ENCODE measurements at regions not wholly inside any gene's neighbourhood (a gene's known extent, or its start where the extent isn't known, plus 50 kb on each side); places are given as distances from the start of the nearest gene placed in this dataset.
"Not testable (repeated sequence)": the region's sequence is repeated elsewhere in the genome, so short reads cannot be mapped to it uniquely, and the experiment has no call there.

DNA sequence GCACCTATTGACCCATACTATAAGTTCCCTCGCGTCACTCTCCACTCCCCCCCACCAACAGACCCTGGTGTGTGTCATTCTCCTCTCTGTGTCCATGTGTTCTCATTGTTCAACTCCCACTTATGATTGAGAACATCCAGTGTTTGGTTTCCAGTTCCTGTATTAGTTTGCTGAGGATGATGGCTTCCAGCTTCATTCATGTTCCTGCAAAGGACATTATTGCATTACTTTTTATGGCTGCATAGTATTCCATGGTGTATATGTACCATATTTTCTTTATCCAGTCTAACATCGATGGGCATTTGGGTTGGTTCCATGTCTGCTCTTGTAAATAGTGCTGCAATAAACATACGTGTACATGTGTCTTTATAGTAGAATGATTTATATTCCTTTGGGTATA, 709.6 kb upstream of the ZNF608 start:
- H3K27me3 ChIP-seq (ENCODE audit: control insufficient read depth, insufficient read depth, low read length); DNase-seq: not testable (repeated sequence)
- WGBS (ENCODE audit: insufficient coverage, low lambda C conversion rate): no CpG with 5 or more reads among the region's 4 CpGs

DNA sequence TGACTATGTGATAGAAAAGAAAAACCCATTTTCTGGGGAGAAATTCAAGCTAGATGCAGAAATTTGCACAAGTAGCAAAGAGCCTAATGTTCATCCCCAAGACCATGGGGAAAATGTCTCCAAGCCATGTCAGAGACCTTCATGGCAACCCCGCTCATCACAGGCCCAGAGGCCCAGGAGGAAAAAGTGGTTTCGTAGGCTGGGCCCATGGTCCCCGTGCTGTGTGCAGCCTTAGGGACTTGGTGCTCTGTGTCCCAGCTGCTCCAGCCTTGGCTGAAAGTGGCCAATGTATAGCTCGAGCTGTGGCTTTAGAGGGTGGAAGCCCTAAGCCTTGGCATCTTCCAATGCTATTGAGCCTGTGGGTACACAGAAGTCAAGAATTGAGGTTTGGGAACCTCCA, 711.2 kb upstream of the ZNF608 start:
- H3K4me1 ChIP-seq (ENCODE audit: control insufficient read depth, insufficient read depth, low read length): no peaks in the 10 kb centered on the region
- no peak overlapping the region for H3K4me3 ChIP-seq (ENCODE audit: low read length)
- no peak overlapping the region for H3K27ac ChIP-seq (ENCODE audit: low read length)
- no peak for DNase-seq
- WGBS (ENCODE audit: insufficient coverage, low lambda C conversion rate): no CpG with 5 or more reads among the region's 4 CpGs
- H3K9me3 ChIP-seq (ENCODE audit: control insufficient read depth, low read depth, low read length): no peaks in the 10 kb centered on the region
- no peaks in the 10 kb centered on the region for H3K36me3 ChIP-seq (ENCODE audit: control insufficient read depth, insufficient read depth, low read length)
- no peaks in the 10 kb centered on the region for H3K27me3 ChIP-seq (ENCODE audit: control insufficient read depth, insufficient read depth, low read length)

More for the DNA sequence above, 709.6 kb upstream of the ZNF608 start:
- H3K4me3 ChIP-seq (ENCODE audit: low read length); H3K27ac ChIP-seq (ENCODE audit: low read length); H3K9me3 ChIP-seq (ENCODE audit: control insufficient read depth, low read depth, low read length); H3K4me1 ChIP-seq (ENCODE audit: control insufficient read depth, insufficient read depth, low read length); H3K36me3 ChIP-seq (ENCODE audit: control insufficient read depth, insufficient read depth, low read length): not testable (repeated sequence)

DNA sequence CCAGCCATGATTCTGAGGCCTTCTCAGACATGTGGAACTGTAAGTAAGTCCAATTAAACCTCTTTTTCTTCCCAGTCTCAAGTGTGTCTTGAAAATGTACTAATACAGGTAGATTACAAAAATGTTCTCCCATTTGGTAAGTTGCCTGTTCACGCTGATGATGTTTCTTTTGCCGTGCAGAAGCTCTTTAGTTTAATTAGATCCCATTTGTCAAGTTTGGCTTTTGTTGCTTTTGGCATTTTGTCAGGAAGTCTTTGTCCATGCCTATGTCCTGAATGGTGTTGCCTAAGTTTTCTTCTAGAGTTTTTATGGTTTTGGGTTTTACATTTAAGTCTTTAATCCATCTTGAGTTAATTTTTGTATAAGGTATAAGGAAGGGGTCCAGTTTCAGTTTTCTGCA, 712.5 kb upstream of the ZNF608 start:
- H3K36me3 ChIP-seq (ENCODE audit: control insufficient read depth, insufficient read depth, low read length): not testable (repeated sequence)

DNA sequence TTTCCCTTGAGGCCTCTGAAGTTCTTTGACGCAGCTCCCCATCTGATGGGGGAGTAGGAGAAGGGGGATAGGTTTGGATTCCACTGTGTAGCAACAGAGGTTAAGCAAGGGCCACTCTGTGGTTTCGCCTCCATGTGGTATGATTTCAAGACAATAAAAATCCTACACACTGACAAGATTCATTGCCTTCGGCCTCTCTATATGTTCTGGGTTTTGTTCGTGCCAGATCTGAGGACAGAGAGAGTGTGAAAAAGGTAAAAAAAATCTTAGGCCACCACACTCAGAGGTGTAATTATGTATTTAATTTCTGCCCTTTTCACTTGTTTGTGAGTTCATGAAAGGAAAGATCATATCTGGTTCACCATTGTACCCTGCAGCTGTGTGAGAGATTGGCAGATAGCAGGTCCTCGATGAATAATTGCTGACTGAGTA, 715.2 kb upstream of the ZNF608 start:
- H3K36me3 ChIP-seq (ENCODE audit: control insufficient read depth, insufficient read depth, low read length): no peaks in the 10 kb centered on the region
- no peak overlapping the region for H3K4me3 ChIP-seq (ENCODE audit: low read length)
- no peak overlapping the region for H3K27ac ChIP-seq (ENCODE audit: low read length)
- H3K4me1 ChIP-seq (ENCODE audit: control insufficient read depth, insufficient read depth, low read length): no peaks in the 10 kb centered on the region
- H3K27me3 ChIP-seq (ENCODE audit: control insufficient read depth, insufficient read depth, low read length): no peaks in the 10 kb centered on the region
- no peaks in the 10 kb centered on the region for H3K9me3 ChIP-seq (ENCODE audit: control insufficient read depth, low read depth, low read length)
- no peak for DNase-seq
- whole genome bisulfite sequencing (ENCODE audit: insufficient coverage, low lambda C conversion rate): 83% methylated on average over 2 of the region's 5 CpGs

More for the DNA sequence above, 712.5 kb upstream of the ZNF608 start:
- H3K27me3 ChIP-seq (ENCODE audit: control insufficient read depth, insufficient read depth, low read length); H3K4me3 ChIP-seq (ENCODE audit: low read length); H3K27ac ChIP-seq (ENCODE audit: low read length); H3K4me1 ChIP-seq (ENCODE audit: control insufficient read depth, insufficient read depth, low read length); DNase-seq; H3K9me3 ChIP-seq (ENCODE audit: control insufficient read depth, low read depth, low read length): not testable (repeated sequence)
- 90% methylated on average over 2 of the region's 2 CpGs for WGBS (ENCODE audit: insufficient coverage, low lambda C conversion rate)

DNA sequence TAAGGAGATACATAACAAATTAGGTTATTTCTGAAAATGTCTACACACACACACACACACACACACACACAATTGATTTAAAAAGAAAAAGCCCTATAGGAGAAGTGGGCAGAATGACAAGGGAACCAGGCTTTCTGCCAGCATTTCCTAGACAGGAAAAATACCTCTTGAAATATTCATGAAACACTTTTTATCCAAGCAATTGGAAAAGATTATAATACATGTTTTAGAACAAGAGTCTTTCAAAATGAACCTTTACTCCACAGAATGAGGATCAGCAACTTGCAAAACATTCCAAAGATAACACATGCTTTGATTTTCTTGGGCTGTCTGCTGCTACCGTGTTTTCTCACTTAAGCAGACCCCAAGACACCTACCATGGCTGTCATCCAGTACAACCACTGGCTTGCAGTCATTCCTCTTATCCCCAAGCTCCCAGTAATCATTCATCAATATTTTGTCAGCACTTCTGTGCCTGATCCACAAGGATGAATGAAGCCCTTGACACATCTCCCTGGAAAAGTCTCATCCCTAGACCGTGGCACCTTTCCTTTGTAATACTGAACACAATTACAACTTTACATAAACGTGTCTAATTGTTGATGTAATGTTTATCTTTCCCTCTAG, 717.1 kb upstream of the ZNF608 start:
- Histone ChIP-seq H3K27ac (ENCODE audit: low read length) (no peak overlapping the region), H3K4me1 (ENCODE audit: control insufficient read depth, insufficient read depth, low read length) (no peaks in the 10 kb centered on the region), H3K4me3 (ENCODE audit: low read length) (no peak overlapping the region), H3K9me3 (ENCODE audit: control insufficient read depth, low read depth, low read length) (no peaks in the 10 kb centered on the region), H3K27me3 (ENCODE audit: control insufficient read depth, insufficient read depth, low read length) (no peaks in the 10 kb centered on the region), H3K36me3 (ENCODE audit: control insufficient read depth, insufficient read depth, low read length) (no peaks in the 10 kb centered on the region)
- no peak for DNase-seq
- 60% methylated on average over 1 of the region's 3 CpGs for WGBS (ENCODE audit: insufficient coverage, low lambda C conversion rate)

DNA sequence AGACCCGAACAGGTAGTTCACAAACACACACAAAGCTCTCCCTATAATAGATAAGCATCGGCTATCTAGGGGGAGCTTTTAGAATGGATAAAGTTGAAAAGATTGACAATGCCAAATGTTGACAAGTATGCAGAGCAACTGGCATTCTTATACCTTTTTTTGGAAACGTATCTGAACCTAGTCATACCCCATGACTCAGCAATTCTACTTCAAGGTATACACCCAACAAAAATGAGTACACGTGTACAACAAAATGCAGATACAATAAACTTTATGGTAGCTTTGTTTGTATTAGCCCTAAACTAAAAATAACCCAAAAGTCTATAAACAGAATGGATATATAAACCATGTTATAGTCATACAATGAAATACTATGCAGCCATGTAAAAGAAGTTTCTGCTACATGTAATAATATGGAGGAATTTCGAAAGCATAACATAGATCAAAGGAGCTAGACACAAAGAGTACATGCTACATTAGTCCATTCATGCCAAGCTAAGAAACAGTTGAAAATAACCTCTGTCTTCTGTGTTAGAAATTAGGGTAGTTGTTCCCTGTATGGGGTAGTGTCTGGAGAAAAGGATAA, 718.5 kb upstream of the ZNF608 start:
- Histone ChIP-seq H3K4me1 (ENCODE audit: control insufficient read depth, insufficient read depth, low read length) (no peaks in the 10 kb centered on the region), H3K4me3 (ENCODE audit: low read length) (no peak overlapping the region), H3K9me3 (ENCODE audit: control insufficient read depth, low read depth, low read length) (no peaks in the 10 kb centered on the region), H3K36me3 (ENCODE audit: control insufficient read depth, insufficient read depth, low read length) (no peaks in the 10 kb centered on the region), H3K27me3 (ENCODE audit: control insufficient read depth, insufficient read depth, low read length) (no peaks in the 10 kb centered on the region), H3K27ac (ENCODE audit: low read length) (no peak overlapping the region)
- no peak for DNase-seq
- WGBS (ENCODE audit: insufficient coverage, low lambda C conversion rate): 96% methylated on average over 3 of the region's 5 CpGs

DNA sequence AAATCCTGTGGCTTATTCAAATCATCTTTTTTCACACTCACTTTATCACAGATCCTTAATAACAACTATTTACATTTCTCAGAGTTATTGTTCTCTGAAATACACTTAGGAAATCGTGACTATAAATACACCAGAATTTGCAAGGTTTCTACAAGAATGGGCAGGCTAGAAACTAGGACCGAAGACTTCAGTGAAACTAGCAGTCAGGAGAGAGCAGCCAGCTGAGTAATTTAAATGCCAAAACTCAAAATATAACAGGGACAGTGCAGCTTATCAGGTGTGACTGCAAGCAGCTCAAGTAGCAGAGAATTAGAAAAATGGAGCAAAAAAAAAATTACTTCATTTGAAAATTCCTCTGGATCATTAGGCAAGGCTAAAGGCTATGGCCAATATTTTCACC, 719.3 kb upstream of the ZNF608 start:
- no peaks in the 10 kb centered on the region for H3K9me3 ChIP-seq (ENCODE audit: control insufficient read depth, low read depth, low read length)
- no peak for DNase-seq
- H3K27ac ChIP-seq (ENCODE audit: low read length): no peak overlapping the region
- WGBS (ENCODE audit: insufficient coverage, low lambda C conversion rate): no CpG with 5 or more reads among the region's 2 CpGs
- no peak overlapping the region for H3K4me3 ChIP-seq (ENCODE audit: low read length)
- H3K4me1 ChIP-seq (ENCODE audit: control insufficient read depth, insufficient read depth, low read length): no peaks in the 10 kb centered on the region
- no peaks in the 10 kb centered on the region for H3K36me3 ChIP-seq (ENCODE audit: control insufficient read depth, insufficient read depth, low read length)
- no peaks in the 10 kb centered on the region for H3K27me3 ChIP-seq (ENCODE audit: control insufficient read depth, insufficient read depth, low read length)

DNA sequence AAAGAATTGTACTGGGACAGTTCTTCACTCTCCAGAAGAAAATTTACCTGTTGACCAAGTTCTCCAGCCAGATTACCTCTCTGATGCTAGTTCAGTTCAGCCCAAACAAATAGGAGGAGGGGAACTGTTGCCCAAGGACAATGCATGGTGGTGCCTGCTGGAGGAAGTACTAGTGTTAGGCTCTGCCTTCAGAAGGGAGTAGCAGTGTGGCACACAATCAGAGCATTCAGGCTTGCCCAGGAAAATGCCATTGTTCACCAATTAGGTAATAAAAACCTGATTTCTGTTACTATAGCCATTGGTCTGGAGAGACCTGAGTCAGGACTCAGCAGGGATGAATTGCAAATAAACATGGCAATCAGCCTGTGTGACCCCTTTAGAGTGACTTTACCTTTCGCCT, 720.8 kb upstream of the ZNF608 start:
- H3K27ac ChIP-seq (ENCODE audit: low read length): no peak overlapping the region
- no peaks in the 10 kb centered on the region for H3K4me1 ChIP-seq (ENCODE audit: control insufficient read depth, insufficient read depth, low read length)
- H3K27me3 ChIP-seq (ENCODE audit: control insufficient read depth, insufficient read depth, low read length): no peaks in the 10 kb centered on the region
- WGBS (ENCODE audit: insufficient coverage, low lambda C conversion rate): no CpG with 5 or more reads among the region's 1 CpG
- H3K9me3 ChIP-seq (ENCODE audit: control insufficient read depth, low read depth, low read length): no peaks in the 10 kb centered on the region
- H3K36me3 ChIP-seq (ENCODE audit: control insufficient read depth, insufficient read depth, low read length): no peaks in the 10 kb centered on the region
- no peak overlapping the region for H3K4me3 ChIP-seq (ENCODE audit: low read length)
- no peak for DNase-seq

DNA sequence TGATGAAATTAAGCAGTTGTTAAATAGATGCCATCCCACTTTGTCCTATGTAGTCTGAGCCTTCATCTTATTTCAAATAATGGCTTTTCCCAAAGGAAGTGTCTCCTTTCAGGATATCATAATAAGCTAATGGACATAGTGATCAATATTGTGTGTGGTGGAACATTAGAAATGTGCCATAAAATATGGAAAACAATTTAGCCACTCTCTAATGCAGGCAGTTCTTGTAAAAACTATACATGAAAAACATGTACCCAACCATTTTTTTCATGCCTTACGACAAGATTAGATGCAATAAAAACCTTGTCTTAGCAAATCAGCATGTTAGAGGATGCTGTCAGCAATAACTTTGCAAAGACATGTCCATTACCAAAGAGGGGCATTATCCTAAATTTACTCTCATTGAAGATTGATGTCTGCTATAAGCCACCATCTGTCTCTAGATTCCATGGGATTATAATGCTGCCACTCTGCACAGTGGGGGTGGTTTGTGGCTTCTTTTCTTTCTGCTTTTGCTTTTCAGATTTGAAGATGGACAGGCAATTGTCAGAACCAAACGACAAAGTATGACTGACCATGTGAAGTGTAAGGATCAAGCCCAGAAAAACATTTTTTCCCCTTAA, 724.0 kb upstream of the ZNF608 start:
- no peaks in the 10 kb centered on the region for H3K4me1 ChIP-seq (ENCODE audit: control insufficient read depth, insufficient read depth, low read length)
- H3K36me3 ChIP-seq (ENCODE audit: control insufficient read depth, insufficient read depth, low read length): no peaks in the 10 kb centered on the region
- no CpG with 5 or more reads among the region's 2 CpGs for WGBS (ENCODE audit: insufficient coverage, low lambda C conversion rate)
- DNase-seq: no peak
- H3K27ac ChIP-seq (ENCODE audit: low read length): no peak overlapping the region
- H3K27me3 ChIP-seq (ENCODE audit: control insufficient read depth, insufficient read depth, low read length): no peaks in the 10 kb centered on the region
- no peaks in the 10 kb centered on the region for H3K9me3 ChIP-seq (ENCODE audit: control insufficient read depth, low read depth, low read length)
- no peak overlapping the region for H3K4me3 ChIP-seq (ENCODE audit: low read length)

DNA sequence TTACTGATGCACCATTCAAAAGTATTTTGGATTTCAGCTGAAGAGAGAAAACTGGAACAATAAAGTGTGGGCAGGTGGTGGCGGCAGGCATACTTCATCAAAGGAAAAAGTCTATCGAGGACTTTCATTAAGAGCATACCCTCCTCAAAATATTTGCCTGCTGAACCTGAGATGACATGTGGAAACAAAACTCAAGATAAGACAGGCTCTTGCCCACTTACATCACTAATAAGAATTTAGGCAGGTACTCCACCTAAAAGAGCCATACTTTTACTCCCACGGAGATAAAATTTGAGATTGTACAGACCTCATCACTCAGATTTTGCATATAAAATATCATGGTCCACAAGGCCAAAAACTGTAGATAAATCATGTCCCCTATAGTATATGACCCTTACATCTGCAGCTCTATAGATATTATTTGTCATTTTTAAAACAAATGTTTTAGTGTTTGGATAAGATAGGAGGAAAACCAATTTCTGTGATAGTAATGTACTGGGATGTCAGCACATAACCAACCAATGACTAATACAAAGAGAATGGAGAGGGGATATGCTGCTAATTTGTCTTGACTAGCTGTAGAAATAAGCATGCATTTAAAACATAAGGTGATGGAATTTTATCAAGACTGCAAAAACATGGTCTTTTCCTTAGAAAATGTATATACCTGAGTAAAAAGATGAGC, 730.6 kb upstream of the ZNF608 start:
- H3K27ac ChIP-seq (ENCODE audit: low read length): no peak overlapping the region
- no CpG with 5 or more reads among the region's 3 CpGs for WGBS (ENCODE audit: insufficient coverage, low lambda C conversion rate)
- H3K27me3 ChIP-seq (ENCODE audit: control insufficient read depth, insufficient read depth, low read length): no peaks in the 10 kb centered on the region
- no peaks in the 10 kb centered on the region for H3K4me1 ChIP-seq (ENCODE audit: control insufficient read depth, insufficient read depth, low read length)
- no peaks in the 10 kb centered on the region for H3K9me3 ChIP-seq (ENCODE audit: control insufficient read depth, low read depth, low read length)
- no peaks in the 10 kb centered on the region for H3K36me3 ChIP-seq (ENCODE audit: control insufficient read depth, insufficient read depth, low read length)
- DNase-seq: no peak
- no peak overlapping the region for H3K4me3 ChIP-seq (ENCODE audit: low read length)
